Ramos (cell line): ENCODE measurements at regions not wholly inside any gene's neighbourhood (a gene's known extent, or its start where the extent isn't known, plus 50 kb on each side); places are given as distances from the start of the nearest gene placed in this dataset.

Source experiments
- in situ Hi-C: fragments of 300-500 bp; cut with MboI; formaldehyde crosslinking; loops from one replicate; pipeline ENCODE4 v1.14.3; 2022; ENCODE audit warnings: low sequenced_read_pairs; ENCODE audit not compliant: unreplicated experiment

- in situ Hi-C loops: no loop called here
Measured at GRCh38 chr1:5238351-5239130, 584.1 kb downstream of the AJAP1 start.

GRCh38 chr1:5235355-5235899, 581.0 kb downstream of the AJAP1 start:
- in situ Hi-C loops: no loop called here

- in situ Hi-C loops: no loop called here
Measured at GRCh38 chr1:5232537-5232936, 578.1 kb downstream of the AJAP1 start.

DNA sequence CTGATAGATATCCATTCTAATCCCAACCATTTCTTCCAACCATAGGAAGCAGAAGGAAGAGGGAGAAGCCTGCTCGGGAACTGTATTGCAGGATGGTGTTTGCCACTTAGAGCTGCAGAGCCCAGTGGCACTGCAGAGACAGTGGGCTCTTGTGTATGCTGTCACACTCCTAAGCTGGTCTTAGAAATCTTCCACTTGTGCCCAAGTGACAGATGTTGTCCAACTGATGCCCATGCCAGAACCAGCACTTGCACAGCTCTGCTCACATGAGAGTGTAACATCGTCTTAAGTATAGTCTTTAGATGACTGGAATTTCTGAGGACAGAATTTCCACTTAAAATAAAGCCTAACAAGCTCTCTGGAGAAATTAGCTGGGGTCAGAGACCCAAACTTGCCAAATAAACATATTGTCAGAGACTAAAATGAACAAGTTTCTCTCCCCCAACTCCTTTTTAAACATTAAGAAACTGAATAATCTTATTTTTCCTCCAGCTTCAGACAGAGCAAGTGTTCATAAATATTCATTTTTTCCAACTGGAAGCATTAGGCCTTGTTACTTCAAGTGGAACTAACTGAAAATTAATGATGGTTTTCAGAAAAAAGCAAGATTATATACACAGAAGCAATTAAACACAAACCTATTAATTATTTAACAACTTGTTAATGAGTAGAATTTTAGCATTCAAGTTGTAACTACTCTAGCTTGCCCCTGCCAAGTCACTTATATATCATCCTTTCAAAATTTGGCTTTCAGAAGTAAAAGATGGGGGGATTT, 577.3 kb downstream of the AJAP1 start:
- in situ Hi-C loops: no loop called here

DNA sequence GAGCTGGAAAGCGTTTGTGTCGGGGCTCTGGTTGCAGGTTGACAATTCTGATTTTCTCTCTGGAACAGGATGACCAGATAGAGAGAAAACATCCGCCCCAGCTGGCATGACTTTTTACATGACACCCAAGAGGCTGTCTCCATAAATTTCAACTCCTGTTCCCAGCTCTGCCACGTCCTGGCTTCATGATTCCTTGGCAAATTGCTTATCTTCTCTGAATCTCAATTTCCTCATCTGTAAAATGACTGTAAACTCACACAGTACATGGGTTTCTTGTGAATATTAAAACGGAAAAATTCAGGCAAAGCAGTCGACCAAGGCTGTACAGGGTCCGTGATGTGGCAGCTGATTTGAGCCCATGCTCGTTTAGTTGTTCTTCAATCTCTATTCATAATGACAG, 572.7 kb downstream of the AJAP1 start:
- in situ Hi-C loops: no loop called here

- in situ Hi-C loops: no loop called here
Measured at GRCh38 chr1:5225707-5226704, 571.6 kb downstream of the AJAP1 start.

DNA sequence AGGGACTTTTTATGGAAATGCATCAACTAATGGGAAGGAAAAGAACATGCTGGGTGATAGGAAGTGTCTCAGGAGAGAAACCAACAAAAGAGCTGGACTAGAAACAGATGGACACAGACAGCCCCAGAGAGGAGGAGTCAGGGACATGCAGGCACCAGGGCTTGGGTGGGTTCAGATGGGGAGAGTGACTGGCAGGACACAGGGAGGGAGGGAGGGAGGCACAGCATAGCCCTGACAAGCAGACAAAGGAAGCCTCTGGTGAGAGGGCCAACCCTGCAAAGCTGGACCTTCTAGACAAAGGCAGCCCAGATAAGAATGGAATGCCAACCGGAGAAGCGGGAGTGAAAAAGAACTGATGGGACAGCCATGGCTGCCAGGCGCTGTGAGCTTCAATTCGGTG, 568.8 kb downstream of the AJAP1 start:
- in situ Hi-C loops: no loop called here

GRCh38 chr1:5222626-5223025, 568.2 kb downstream of the AJAP1 start:
- in situ Hi-C loops: no loop called here

GRCh38 chr1:5221451-5221850, 567.0 kb downstream of the AJAP1 start:
- in situ Hi-C loops: no loop called here

GRCh38 chr1:5220821-5221220, 566.4 kb downstream of the AJAP1 start:
- in situ Hi-C loops: no loop called here

- in situ Hi-C loops: no loop called here
Measured at GRCh38 chr1:5220421-5220820, 566.0 kb downstream of the AJAP1 start.

DNA sequence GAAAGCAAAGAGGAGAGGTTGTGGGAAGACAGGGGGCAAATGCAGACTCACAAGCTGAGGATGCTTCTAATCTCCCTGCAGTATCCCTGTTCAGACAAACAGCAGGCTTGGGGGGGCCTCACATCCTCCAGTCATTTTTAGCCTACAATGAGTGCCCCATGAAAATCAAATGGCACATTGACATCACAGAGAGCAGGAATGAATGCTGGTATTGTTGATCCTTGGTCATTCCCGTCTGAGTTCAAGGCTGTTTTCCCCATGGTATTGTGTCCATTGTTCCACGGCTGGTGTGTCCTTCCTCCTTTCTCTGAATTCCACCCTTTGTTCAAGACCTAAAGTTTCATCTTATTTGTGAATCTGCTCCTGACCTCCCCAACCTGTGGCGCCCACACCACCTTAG, 545.6 kb downstream of the AJAP1 start:
- in situ Hi-C loops: no loop called here

- in situ Hi-C loops: no loop called here
Measured at GRCh38 chr1:5198328-5198727, 543.9 kb downstream of the AJAP1 start.

DNA sequence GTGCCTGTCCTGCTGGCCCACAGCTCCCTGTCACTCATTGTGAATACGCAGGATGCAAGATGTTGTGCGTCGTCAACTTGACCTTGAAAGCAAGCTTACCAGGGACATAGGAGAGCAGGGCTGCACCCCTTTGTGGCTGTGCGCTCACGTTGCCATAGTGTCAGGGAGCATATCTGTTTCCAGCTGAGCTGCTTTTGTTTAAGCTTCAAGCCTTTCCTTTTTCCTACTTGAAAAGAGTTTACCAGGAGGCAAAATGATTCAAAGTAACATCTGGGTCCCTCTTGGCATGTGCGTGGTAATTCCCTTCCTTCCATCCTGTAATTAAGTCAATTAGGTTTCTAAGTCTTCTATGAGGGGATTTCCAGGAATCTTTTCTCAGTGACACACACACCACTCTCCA, 537.1 kb downstream of the AJAP1 start:
- in situ Hi-C loops: no loop called here

GRCh38 chr1:5189384-5189783, 535.0 kb downstream of the AJAP1 start:
- in situ Hi-C loops: no loop called here

DNA sequence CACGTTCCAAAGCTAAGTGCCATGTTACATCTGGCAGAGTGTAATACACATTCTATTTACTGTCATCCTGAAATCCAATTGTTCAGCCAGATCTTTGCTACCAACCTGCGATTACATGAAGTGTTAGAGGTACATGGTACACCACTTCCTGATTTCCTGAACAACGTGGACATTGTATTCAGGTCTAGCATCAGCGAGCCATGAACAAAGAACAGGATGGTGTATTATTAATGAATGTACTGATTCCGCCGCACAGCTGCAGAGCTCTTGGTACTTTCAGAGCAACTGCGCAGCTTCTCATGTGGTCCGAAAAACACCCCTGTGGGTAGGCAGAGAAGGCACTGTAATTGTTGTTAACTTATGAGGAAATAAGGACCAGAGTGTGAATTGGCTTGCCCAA, 511.4 kb downstream of the AJAP1 start:
- in situ Hi-C loops: no loop called here

- in situ Hi-C loops: no loop called here
Measured at GRCh38 chr1:5164158-5164557, 509.7 kb downstream of the AJAP1 start.

DNA sequence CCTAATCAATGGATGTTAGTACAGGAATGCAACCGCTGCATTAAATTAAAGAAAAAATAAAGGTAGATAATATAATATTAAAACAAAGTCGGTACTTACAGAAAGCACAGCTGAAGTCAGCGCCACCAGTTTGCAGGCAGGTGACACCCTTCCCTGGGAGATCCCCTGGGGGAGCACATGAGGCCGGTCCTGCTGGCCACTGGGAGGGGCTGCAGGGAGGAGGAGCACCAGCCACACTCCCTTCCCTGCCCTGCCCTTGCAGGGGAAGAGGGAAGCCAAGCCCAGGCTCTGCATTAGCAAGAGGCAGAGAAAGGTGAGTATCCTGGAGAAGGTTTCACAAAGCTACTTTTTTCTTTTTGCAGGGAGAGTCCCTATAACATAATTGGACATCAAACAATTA, 507.0 kb downstream of the AJAP1 start:
- in situ Hi-C loops: no loop called here

DNA sequence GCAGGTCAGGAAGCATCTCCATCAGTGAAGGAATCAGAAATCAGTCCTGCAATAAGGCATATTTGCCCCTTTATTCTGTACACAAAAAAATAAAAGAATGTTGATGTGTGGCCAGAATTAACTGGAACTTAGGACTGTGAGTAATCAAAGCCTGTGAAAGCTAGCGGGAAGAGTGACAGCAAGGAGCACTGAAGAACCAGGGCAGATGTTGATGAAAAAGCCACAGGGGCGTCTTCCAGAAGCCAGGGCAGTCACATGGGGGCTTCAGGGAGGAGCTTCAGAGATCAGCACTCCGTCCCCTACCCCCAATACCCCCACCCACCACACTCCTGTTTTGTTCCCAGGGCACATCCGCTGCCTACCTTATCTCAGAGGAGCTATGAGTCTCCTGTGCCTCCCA, 502.8 kb downstream of the AJAP1 start:
- in situ Hi-C loops: no loop called here

DNA sequence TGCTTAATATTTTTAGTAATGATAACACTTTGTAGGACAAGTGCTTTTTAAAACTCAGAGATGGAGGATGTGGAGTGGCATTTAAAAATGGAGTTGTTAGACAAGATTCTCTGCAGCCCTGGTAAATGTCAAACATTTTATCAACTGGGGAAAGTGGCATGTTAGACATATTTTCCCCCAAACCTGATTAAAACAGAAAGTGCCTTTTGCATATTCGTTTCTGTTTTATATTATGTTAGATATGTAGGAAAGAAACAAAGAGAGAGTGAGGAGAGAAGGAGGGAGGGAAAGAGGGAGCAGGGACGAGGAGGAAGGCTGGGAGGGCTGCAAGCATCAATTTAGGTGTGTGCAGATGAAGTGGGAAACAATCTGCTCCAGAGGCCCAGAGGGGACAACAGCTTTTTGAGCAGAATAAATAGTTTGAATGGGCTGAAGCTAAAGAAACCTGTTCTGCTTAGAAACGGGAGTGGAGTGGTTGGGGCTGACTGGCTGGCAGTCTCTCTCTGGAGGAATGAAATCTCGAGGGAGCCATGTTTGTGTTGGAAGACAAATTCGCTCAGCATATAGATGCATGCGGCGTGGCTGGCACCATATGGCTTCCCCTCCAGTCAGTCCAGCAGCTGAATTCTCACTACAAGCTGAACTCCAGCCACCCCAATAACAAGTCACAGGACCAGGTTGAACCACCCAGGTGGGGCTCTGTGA, 502.2 kb downstream of the AJAP1 start:
- in situ Hi-C loops: no loop called here
